ENCODE measurements at regions not wholly inside any gene's neighbourhood (a gene's known extent, or its start where the extent isn't known, plus 50 kb on each side); places are given as distances from the start of the nearest gene placed in this dataset.
"Not testable (repeated sequence)": the region's sequence is repeated elsewhere in the genome, so short reads cannot be mapped to it uniquely, and the experiment has no call there.

DNA sequence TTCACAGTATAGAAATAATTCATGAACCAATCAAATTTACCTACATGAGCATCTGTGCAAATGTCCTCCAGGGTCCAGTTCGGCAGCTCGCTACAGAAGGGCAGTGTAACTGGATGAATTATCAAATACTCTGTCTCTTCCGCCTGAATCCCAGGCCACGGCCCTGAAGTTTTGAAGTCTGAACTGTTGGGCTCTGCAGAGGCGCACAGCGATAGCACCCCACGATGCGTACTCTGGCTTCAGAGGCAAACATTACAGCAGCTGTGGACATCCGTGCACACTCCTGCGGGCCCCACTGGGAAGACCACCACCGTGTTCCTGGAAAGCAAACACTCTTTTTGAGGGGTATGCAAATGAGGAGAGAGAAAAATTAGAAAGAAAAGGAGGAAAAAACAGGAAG is 259.8 kb upstream of the TCERG1L start:
- DNase-seq (ENCODE audit: extremely low read depth in 1 of 11, low read depth in 9 of 11, low spot score in 4 of 11): no peak

GRCh38 chr10:131571865-131572264 is 260.3 kb upstream of the TCERG1L start:
- no peak for DNase-seq (ENCODE audit: extremely low read depth in 1 of 11, low read depth in 9 of 11, low spot score in 4 of 11)

DNA sequence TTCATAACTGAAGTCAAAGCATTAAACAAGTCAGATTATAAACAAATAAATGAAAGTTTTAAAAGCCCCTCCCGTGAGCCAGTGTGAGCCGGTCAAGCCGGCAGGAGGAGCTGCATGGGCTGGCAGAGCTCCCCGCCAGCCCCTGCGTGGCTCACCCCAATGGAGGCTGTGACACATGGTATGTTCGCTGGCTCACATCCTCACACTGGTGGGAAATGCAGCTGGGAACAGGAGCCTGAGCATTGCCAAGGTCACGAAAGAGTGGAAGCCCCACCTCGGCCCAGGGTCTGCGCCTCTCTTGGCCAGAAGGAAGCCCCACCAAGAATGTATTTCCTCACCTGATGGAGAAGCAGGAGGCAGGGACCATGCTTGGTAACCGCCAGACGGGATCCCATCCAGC is 261.7 kb upstream of the TCERG1L start:
- no peak for DNase-seq (ENCODE audit: extremely low read depth in 1 of 11, low read depth in 9 of 11, low spot score in 4 of 11)

DNA sequence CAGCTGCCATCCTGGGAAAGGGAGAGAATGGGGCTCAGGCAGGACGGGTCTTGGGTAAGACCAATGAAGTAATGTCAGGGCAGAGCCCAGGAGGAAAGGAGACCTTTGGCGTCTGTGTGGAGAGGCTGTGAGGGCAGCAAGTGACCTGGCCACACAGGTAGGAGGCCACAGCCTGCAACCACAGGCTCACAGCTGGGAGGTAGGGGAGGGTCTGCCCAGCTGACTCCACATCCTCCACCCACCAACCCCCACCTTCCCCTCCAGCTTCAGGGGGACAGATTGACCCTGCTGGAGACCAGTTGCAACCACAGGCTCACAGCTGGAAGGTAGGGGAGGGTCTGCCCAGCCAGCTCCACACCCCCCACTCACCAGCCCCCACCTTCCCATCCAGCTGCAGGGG is 262.2 kb upstream of the TCERG1L start:
- no peak for DNase-seq (ENCODE audit: extremely low read depth in 1 of 11, low read depth in 9 of 11, low spot score in 4 of 11)

GRCh38 chr10:131574363-131574706 is 262.8 kb upstream of the TCERG1L start:
- no peak for DNase-seq (ENCODE audit: extremely low read depth in 1 of 11, low read depth in 9 of 11, low spot score in 4 of 11)

- DNase-seq (ENCODE audit: extremely low read depth in 1 of 11, low read depth in 9 of 11, low spot score in 4 of 11): no peak
Measured at GRCh38 chr10:131574707-131575430, 263.3 kb upstream of the TCERG1L start.

GRCh38 chr10:131575877-131576276 is 264.4 kb upstream of the TCERG1L start:
- DNase-seq (ENCODE audit: extremely low read depth in 1 of 11, low read depth in 9 of 11, low spot score in 4 of 11): no peak

DNA sequence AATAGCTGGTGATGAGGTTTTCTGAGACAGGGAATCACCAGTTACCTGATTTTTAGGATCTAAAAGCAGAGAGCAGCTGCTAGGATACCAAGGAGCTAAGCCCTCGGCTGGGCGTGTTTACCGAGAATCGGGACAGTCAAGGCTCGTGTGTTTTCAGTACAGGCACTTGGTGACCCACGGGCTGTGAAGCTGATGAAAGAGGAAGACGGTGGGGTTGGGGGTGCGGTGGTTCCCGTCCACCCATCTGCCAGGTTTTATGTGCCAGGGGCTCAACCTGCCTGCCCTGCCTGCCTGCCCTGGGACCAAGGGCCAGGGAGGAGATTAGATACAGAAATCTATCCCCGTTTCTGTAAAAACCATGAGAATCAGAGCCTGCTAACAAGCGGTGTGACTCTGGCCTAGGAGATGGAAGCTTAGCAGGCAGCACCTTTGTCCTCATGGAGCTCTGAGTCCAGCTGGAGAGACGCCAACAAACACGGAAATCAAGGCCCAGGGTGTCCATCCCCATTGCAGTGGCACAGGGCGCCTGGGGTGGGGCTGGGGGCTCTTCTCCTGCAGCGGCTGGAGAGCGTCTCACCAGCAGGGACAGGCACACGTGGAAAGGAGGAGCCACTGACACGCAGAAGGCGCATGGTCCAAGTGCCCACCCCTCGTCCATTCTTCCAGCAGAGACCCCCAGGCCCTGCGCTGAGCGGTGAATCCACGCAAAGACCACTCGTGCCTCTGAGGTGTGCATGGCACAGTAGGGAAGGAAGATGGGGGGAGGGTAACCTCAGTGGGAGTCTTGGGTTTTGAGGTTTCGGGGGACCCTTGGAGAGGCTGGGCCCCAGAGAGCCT is 265.0 kb upstream of the TCERG1L start:
- DNase-seq (ENCODE audit: extremely low read depth in 1 of 11, low read depth in 9 of 11, low spot score in 4 of 11): no peak

- DNase-seq (ENCODE audit: extremely low read depth in 1 of 11, low read depth in 9 of 11, low spot score in 4 of 11): no peak
Measured at GRCh38 chr10:131577178-131577555, 265.6 kb upstream of the TCERG1L start.

DNA sequence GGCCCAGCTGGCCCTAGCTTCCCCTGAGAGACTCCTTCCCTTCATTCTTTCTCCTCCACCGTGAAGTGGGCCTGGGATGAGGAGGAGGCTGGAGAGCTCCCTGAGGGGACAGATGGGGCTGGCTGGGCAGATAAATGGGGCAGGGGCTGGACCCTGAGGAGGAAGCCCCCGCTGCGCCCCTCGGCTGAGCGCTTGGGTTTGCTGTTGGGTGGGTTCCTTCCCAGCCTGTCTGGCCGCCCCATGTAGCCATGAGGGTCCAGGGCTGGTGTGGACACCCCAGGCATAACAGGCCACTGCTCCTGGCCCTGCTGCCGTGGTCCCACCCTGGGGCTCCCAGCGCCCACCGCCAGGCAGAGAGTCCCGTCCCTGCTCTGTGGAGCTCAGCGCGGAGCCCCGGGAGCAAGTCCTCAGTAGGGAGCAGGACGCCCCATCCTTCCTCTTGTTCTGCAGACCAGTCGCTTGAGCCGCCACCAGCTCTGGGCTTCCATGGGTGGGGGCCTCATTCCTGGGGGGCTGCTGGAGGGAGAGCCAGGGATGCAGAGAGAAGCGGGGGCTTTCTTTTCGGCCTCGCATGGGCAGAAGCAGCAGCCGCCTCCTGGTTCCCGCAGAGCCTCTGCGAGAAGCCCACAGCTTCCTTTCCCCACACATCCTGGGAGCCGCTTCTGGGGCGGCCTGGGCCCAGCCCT is 266.4 kb upstream of the TCERG1L start:
- DNase-seq (ENCODE audit: extremely low read depth in 1 of 11, low read depth in 9 of 11, low spot score in 4 of 11): no peak

DNA sequence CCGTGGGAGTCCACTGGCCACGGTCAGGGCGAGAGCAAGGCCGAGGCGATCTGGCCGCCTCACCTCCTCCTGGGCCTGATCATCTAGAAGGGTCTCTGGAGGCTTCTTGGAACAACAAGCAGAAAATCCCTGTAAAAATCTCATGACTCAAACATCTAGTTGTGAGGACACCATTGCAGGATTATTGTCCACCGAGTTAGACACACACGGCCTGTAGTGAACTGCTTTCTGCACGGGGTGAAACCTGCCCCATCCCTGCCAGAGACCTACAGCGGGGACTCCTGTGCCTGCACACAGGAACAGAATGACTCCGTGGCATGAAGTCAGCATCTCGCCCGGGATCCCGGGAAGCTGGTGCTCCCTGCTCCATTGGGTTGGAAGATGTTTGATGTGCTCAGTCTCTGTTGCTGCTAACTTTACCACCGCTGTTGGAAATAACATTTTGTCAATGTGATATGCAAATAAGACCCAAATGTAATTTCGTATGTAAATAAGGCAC is 267.0 kb upstream of the TCERG1L start:
- no peak for DNase-seq (ENCODE audit: extremely low read depth in 1 of 11, low read depth in 9 of 11, low spot score in 4 of 11)

- no peak for DNase-seq (ENCODE audit: extremely low read depth in 1 of 11, low read depth in 9 of 11, low spot score in 4 of 11)
Measured at GRCh38 chr10:131579251-131580071, 267.9 kb upstream of the TCERG1L start.

GRCh38 chr10:131580076-131580652 is 268.6 kb upstream of the TCERG1L start:
- no peak for DNase-seq (ENCODE audit: extremely low read depth in 1 of 11, low read depth in 9 of 11, low spot score in 4 of 11)

DNA sequence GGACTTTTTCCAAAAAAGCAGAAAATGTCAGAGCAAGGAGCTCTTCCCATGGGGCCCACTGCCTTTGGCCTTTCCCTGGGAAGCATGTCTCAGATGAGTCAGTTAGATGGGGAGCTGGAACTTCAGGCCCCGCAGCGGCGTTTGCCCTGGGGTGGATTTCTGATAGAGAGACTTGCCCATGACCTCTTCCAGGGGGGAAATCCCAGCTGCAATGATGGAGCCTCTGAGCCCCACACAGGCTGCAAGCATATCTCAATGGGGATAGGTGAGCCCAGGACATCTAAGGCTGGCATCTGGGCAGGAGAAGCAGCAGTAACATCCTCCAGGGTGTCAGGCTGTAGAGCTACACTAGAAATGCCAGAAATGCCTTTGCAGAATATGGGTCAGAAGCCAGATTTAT is 269.2 kb upstream of the TCERG1L start:
- no peak for DNase-seq (ENCODE audit: extremely low read depth in 1 of 11, low read depth in 9 of 11, low spot score in 4 of 11)

DNA sequence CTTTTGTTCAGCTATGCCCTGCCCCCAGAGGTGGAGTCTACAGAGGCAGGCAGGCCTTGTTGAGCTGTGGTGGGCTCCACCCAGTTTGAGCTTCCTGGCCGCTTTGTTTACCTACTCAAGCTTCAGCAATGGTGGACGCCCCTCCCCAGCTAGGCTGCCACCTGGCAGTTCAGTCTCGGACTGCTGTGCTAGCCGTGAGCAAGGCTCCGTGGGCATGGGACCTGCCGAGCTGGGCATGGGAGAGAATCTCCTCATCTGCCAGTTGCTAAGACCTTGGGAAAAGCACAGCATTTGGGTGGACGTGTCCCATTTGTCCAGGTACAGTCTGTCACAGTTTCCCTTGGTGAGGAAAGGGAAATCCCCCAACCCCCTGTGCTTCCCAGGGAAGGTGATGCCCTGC is 270.0 kb upstream of the TCERG1L start:
- DNase-seq (ENCODE audit: extremely low read depth in 1 of 11, low read depth in 9 of 11, low spot score in 4 of 11): not testable (repeated sequence)

DNA sequence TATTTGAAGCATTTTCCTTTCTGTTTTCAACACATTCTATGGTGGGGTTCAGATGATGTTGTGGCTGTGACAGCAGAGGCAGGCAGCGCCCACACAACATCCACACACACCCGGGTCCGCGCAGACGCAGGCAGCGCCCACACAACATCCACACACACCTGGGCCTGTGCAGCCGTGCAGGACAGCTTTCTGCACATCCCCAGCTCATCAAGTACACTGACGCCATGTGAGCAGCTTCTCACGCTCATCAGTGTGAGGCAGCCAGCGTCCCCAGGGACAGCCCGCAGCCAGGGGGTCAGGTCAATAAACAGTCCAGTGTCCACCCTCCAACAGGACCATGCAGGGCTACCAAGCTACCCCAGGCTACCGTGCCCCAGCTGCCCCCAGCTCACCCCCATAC is 272.8 kb upstream of the TCERG1L start:
- DNase-seq (ENCODE audit: extremely low read depth in 1 of 11, low read depth in 9 of 11, low spot score in 4 of 11): no peak

- DNase-seq (ENCODE audit: extremely low read depth in 1 of 11, low read depth in 9 of 11, low spot score in 4 of 11): no peak
Measured at GRCh38 chr10:131585761-131586160, 274.2 kb upstream of the TCERG1L start.

DNA sequence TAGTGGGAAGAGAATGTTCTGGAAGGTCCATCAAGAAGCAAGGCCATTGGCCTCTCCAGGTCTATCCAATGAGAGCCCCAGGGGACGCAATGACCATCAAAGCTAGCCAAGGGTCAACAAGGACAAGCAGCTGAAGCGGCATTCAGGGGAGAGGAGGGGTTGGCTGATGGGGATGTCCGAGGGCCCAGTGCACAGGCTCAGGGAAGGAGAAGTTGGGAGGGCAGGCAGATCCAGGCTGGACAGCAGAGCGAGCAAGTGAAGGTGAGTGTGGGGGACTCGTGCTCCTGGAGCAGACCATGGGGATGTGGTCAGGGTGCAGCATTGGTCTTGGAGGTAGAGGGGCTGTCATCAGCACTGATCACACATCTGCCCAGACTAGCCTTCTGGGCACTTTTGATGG is 275.4 kb upstream of the TCERG1L start:
- DNase-seq (ENCODE audit: extremely low read depth in 1 of 11, low read depth in 9 of 11, low spot score in 4 of 11): no peak
